ENCODE measurements at regions not wholly inside any gene's neighbourhood (a gene's known extent, or its start where the extent isn't known, plus 50 kb on each side); places are given as distances from the start of the nearest gene placed in this dataset.

GRCh38 chr5:124457901-124458300 lies 288.5 kb downstream of the ZNF608 start:
- no peaks in the 10 kb centered on the region for H3K9me3 ChIP-seq
- TF ChIP-seq CTCF (IDR thresholded peaks at IDR 0.05) (no peak), POLR2A (IDR thresholded peaks at IDR 0.05) (no peak)
- intact Hi-C loops (cut with DNase I; ENCODE audit: low total_unique reads) = no loop called here
- no peaks in the 10 kb centered on the region for H3K27me3 ChIP-seq
- DNase-seq = no peak
- no peak overlapping the region for H3K27ac ChIP-seq
- no peaks in the 10 kb centered on the region for H3K4me1 ChIP-seq
- H3K36me3 ChIP-seq = no peaks in the 10 kb centered on the region
- H3K4me3 ChIP-seq = no peak overlapping the region

GRCh38 chr5:124457101-124457500 lies 289.3 kb downstream of the ZNF608 start:
- H3K36me3 ChIP-seq = no peaks in the 10 kb centered on the region
- no peaks in the 10 kb centered on the region for H3K9me3 ChIP-seq
- no peak overlapping the region for H3K4me3 ChIP-seq
- H3K27ac ChIP-seq = no peak overlapping the region
- H3K27me3 ChIP-seq = no peaks in the 10 kb centered on the region
- no peaks in the 10 kb centered on the region for H3K4me1 ChIP-seq
- TF ChIP-seq CTCF (IDR thresholded peaks at IDR 0.05) = no peak
- no peak for TF ChIP-seq POLR2A (IDR thresholded peaks at IDR 0.05)
- no peak for DNase-seq
- intact Hi-C loops (cut with DNase I; ENCODE audit: low total_unique reads) = no loop called here

- Histone ChIP-seq H3K4me3 (no peak overlapping the region), H3K4me1 (no peaks in the 10 kb centered on the region), H3K36me3 (no peaks in the 10 kb centered on the region), H3K27me3 (no peaks in the 10 kb centered on the region), H3K27ac (no peak overlapping the region), H3K9me3 (no peaks in the 10 kb centered on the region)
- TF ChIP-seq CTCF (IDR thresholded peaks at IDR 0.05) (no peak), POLR2A (IDR thresholded peaks at IDR 0.05) (no peak)
- intact Hi-C loops (cut with DNase I; ENCODE audit: low total_unique reads) = no loop called here
- DNase-seq = no peak
Measured at GRCh38 chr5:124456249-124456648, 290.2 kb downstream of the ZNF608 start.

GRCh38 chr5:124454081-124454480 lies 292.4 kb downstream of the ZNF608 start:
- H3K27ac ChIP-seq = no peak overlapping the region
- no peaks in the 10 kb centered on the region for H3K4me1 ChIP-seq
- no peak overlapping the region for H3K4me3 ChIP-seq
- intact Hi-C loops (cut with DNase I; ENCODE audit: low total_unique reads) = no loop called here
- DNase-seq = no peak
- H3K36me3 ChIP-seq = no peaks in the 10 kb centered on the region
- TF ChIP-seq CTCF (IDR thresholded peaks at IDR 0.05) (no peak), POLR2A (IDR thresholded peaks at IDR 0.05) (no peak)
- no peaks in the 10 kb centered on the region for H3K27me3 ChIP-seq
- no peaks in the 10 kb centered on the region for H3K9me3 ChIP-seq

GRCh38 chr5:124453221-124454051 lies 293.0 kb downstream of the ZNF608 start:
- no peak for DNase-seq
- Histone ChIP-seq H3K4me3 (no peak overlapping the region), H3K9me3 (no peaks in the 10 kb centered on the region), H3K36me3 (no peaks in the 10 kb centered on the region), H3K27ac (no peak overlapping the region), H3K4me1 (no peaks in the 10 kb centered on the region), H3K27me3 (no peaks in the 10 kb centered on the region)
- intact Hi-C loops (cut with DNase I; ENCODE audit: low total_unique reads) = no loop called here
- no peak for TF ChIP-seq POLR2A (IDR thresholded peaks at IDR 0.05)
- no peak for TF ChIP-seq CTCF (IDR thresholded peaks at IDR 0.05)

Measured in uterus (tissue), 3 donors.